ENCODE measurements at regions not wholly inside any gene's neighbourhood (a gene's known extent, or its start where the extent isn't known, plus 50 kb on each side); places are given as distances from the start of the nearest gene placed in this dataset.

GRCh38 chr6:1003394-1004160, 308.3 kb upstream of the FOXQ1 start (continued):
- TF ChIP-seq ELK1 (IDR thresholded peaks at IDR 0.05; ENCODE audit: low read depth, low read length) (no peak), JUNB (IDR thresholded peaks at IDR 0.05) (no peak), RELB (IDR thresholded peaks at IDR 0.05; ENCODE audit: low read depth) (no peak), TARDBP (IDR thresholded peaks at IDR 0.05; ENCODE audit: borderline replicate concordance) (no peak), HDGF (IDR thresholded peaks at IDR 0.05) (no peak), FOXK2 (IDR thresholded peaks at IDR 0.05) (no peak), CHD2 (IDR thresholded peaks at IDR 0.05; ENCODE audit: borderline replicate concordance, low read depth, low read length) (no peak), POU2F2 (IDR thresholded peaks at IDR 0.05; ENCODE audit: borderline replicate concordance, low read depth, low read length) (no peak), MEF2A (IDR thresholded peaks at IDR 0.05; ENCODE audit: insufficient read depth, low read depth, low read length) (no peak), IKZF1 (conservative IDR thresholded peaks at IDR 0.05) (no peak)

GRCh38 chr6:1002989-1003388, 308.9 kb upstream of the FOXQ1 start:
- Histone ChIP-seq H3K27ac (ENCODE audit: control insufficient read depth, insufficient read depth) (0 out of 2 replicates have a peak overlapping the region, but pooled peaks have one; percentile 7), H3K9me3 (replicated peaks; ENCODE audit: control insufficient read depth, insufficient read depth, low read length) (no peaks in the 10 kb centered on the region; the same call in 2 of the 3 replicates), H3K79me2 (ENCODE audit: control insufficient read depth, insufficient read depth, low read length) (no peaks in the 10 kb centered on the region), H3K4me1 (ENCODE audit: control insufficient read depth, insufficient read depth, low read length) (peaks cover 21% of the 10 kb centered on the region), H3K36me3 (ENCODE audit: control insufficient read depth in 2 of 2, insufficient read depth in 2 of 2, low read length in 1 of 2) (no peaks in the 10 kb centered on the region), H2AFZ (ENCODE audit: control insufficient read depth, low read depth, low read length) (no peak overlapping the region), H3K27me3 (replicated peaks in 1 of 2; ENCODE audit: control insufficient read depth in 2 of 2, insufficient read depth in 2 of 2, low read length in 1 of 2) (no peaks in the 10 kb centered on the region), H3K4me3 (no peak overlapping the region; the same call in 1 of the 2 replicates), H3K4me2 (ENCODE audit: control insufficient read depth, insufficient read depth) (0 out of 2 replicates have a peak overlapping the region, but pooled peaks have one; percentile 10), H4K20me1 (ENCODE audit: control insufficient read depth, insufficient read depth) (no peaks in the 10 kb centered on the region), H3K9ac (ENCODE audit: control insufficient read depth, insufficient read depth, low read length) (no peak overlapping the region)
- ChIA-PET RAD21 (ENCODE audit: unreplicated experiment) (no interaction called here), CTCF (no interaction called here), POLR2A (no interaction called here), SMC1A (ENCODE audit: uncharacterized antibody, unreplicated experiment) (no interaction called here)
- ATAC-seq (no peak), DNase-seq (ENCODE audit: low read depth, low spot score) (no peak), FAIRE-seq (no peak)
- WGBS (ENCODE audit: insufficient coverage, insufficient replicate concordance, low lambda C conversion rate, missing lambda C conversion rate) = 68% methylated on average over 11 of the region's 12 CpGs
- intact Hi-C loops (cut with micrococcal nuclease; ENCODE audit: unreplicated experiment) = no loop called here
- in situ Hi-C loops (cut with MboI) = no loop called here
- no TSS peak for BruUV-seq (replicated peaks)
- no peak for TF ChIP-seq RCOR1 (conservative IDR thresholded peaks at IDR 0.05; ENCODE audit: low read depth, low read length)
- no peak for TF ChIP-seq ZNF592 (IDR thresholded peaks at IDR 0.05)
- TF ChIP-seq KDM1A (IDR thresholded peaks at IDR 0.05; ENCODE audit: borderline replicate concordance) = no peak

Data from GM12878 (cell line).